KOPT-K1 (cell line): ENCODE measurements at regions not wholly inside any gene's neighbourhood (a gene's known extent, or its start where the extent isn't known, plus 50 kb on each side); places are given as distances from the start of the nearest gene placed in this dataset.
"Not testable (repeated sequence)": the region's sequence is repeated elsewhere in the genome, so short reads cannot be mapped to it uniquely, and the experiment has no call there.

Experiments
- H3K27ac ChIP-seq: fragments of 200-600 bp; sonication (generic); 2 replicates; pipeline ENCODE4 v1.5.1; 2016; ENCODE audit warnings: antibody characterized with exemption, mild to moderate bottlenecking, low read depth, low read length; ENCODE audit not compliant: poor library complexity, severe bottlenecking
- H3K36me3 ChIP-seq: fragments of 200-600 bp; sonication (generic); 2 replicates; pipeline ENCODE4 v1.5.1; 2017; ENCODE audit warnings: antibody characterized with exemption, mild to moderate bottlenecking, low read length, moderate library complexity; ENCODE audit not compliant: insufficient read depth
- H3K9me3 ChIP-seq: fragments of 200-600 bp; sonication (generic); 2 replicates; pipeline ENCODE4 v1.5.1; 2017; ENCODE audit warnings: antibody characterized with exemption, low read length, mild to moderate bottlenecking; ENCODE audit not compliant: insufficient read depth, poor library complexity, severe bottlenecking

DNA sequence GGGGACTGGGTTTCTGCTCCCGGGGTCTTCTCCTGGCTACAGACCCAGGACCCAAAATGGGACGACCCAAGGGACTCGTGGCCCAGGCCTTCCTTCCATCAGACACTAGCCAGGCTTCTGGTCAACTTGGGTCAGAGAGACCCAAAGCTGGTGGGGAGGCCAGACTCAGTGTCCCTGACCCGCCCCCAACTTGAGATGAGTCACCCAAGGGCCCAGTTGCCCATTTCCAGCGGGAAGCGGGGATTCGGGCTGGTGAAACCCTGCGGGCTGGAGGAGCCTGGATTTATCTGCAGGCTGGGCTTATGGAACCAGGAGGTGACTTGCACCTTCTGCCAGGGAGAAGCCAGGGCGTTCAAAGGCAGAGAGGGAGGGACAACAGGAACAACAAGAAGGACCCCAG is 81.5 kb downstream of the RFLNA start:
- Histone ChIP-seq H3K36me3 (peaks cover 93% of the 10 kb centered on the region), H3K9me3 (no peaks in the 10 kb centered on the region), H3K27ac (no peak overlapping the region)

DNA sequence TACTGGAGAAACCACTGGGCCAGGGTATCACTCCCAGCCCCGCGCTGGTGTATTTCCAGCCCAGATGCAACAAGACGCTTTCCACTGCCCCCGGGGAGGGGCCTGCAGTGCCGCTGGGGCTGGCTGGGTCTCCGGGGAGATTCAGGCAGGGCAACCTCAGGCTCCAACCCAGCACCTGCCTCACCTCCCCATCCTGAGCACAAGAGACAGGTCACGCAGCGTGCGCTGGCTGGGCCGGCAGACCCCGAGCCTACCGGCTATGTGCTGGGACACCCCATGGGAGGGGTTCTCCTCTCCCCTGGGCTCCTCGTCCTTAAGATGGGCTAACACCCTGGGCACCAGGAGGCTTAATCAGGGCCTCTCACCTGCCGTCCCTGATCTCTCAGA is 80.9 kb downstream of the RFLNA start:
- H3K9me3 ChIP-seq = no peaks in the 10 kb centered on the region
- H3K36me3 ChIP-seq = peaks cover 93% of the 10 kb centered on the region
- H3K27ac ChIP-seq = no peak overlapping the region

GRCh38 chr12:124375141-124375788 is 80.4 kb downstream of the RFLNA start:
- Histone ChIP-seq H3K9me3 (no peaks in the 10 kb centered on the region), H3K36me3 (peaks cover 93% of the 10 kb centered on the region), H3K27ac (no peak overlapping the region)

- no peak overlapping the region for H3K27ac ChIP-seq
- H3K36me3 ChIP-seq = peaks cover 93% of the 10 kb centered on the region
- H3K9me3 ChIP-seq = no peaks in the 10 kb centered on the region
Observed at GRCh38 chr12:124374567-124374966, 79.7 kb downstream of the RFLNA start.

DNA sequence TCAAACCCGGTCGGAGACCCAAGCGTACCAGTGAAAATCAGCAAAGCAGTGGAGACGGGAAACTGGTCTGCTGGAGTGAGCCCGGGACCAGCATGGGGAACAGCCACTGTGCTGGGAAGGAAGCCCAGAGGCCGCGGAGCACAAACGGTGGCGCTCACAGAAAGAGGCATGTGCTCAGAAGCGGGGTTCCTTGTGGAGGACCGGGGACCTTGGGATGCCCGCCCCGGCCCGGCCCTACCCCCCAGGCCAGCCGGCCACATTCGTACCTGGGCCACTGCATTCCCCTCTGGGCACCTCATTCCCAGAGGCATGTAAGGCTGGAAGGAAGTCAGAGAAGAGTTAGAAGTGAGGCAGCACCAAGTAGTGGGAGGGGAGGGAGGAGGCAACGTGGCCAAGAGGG is 79.3 kb downstream of the RFLNA start:
- H3K9me3 ChIP-seq = no peaks in the 10 kb centered on the region
- peaks cover 91% of the 10 kb centered on the region for H3K36me3 ChIP-seq

GRCh38 chr12:124373701-124374100 is 78.8 kb downstream of the RFLNA start:
- peaks cover 89% of the 10 kb centered on the region for H3K36me3 ChIP-seq
- H3K27ac ChIP-seq, H3K9me3 ChIP-seq: not testable (repeated sequence)

More for the DNA sequence above, 79.3 kb downstream of the RFLNA start:
- H3K27ac ChIP-seq = no peak overlapping the region

- no peak overlapping the region for H3K27ac ChIP-seq
- H3K9me3 ChIP-seq = no peaks in the 10 kb centered on the region
- H3K36me3 ChIP-seq = peaks cover 89% of the 10 kb centered on the region
Observed at GRCh38 chr12:124372831-124373230, 77.9 kb downstream of the RFLNA start.

GRCh38 chr12:124371970-124372555 is 77.2 kb downstream of the RFLNA start:
- Histone ChIP-seq H3K27ac (no peak overlapping the region), H3K9me3 (no peaks in the 10 kb centered on the region), H3K36me3 (peaks cover 82% of the 10 kb centered on the region)

GRCh38 chr12:124371366-124371765 is 76.5 kb downstream of the RFLNA start:
- Histone ChIP-seq H3K36me3 (peaks cover 77% of the 10 kb centered on the region), H3K9me3 (no peaks in the 10 kb centered on the region), H3K27ac (no peak overlapping the region)

DNA sequence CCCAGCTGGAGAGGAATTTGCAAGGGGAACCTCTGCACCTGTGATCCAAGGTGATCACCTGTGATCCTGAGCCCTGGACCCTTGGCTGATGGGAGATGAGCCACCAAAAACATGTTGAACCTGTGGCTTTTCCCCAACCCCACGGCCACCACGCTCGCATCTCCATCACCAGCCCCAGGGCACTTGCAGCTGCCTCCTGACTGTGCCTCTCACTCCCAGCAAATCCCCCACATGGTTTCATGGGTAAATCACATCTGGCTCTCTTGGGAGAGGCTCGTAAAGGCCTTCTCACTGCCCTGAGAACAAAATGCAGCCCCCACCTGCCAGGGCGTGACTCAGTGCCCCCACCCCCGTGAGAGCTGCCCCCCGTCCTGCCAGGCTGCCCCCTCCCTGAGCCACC is 76.0 kb downstream of the RFLNA start:
- Histone ChIP-seq H3K27ac (no peak overlapping the region), H3K9me3 (no peaks in the 10 kb centered on the region), H3K36me3 (peaks cover 77% of the 10 kb centered on the region)

GRCh38 chr12:124370384-124370783 is 75.5 kb downstream of the RFLNA start:
- Histone ChIP-seq H3K36me3 (peaks cover 77% of the 10 kb centered on the region), H3K9me3 (no peaks in the 10 kb centered on the region), H3K27ac (no peak overlapping the region)

DNA sequence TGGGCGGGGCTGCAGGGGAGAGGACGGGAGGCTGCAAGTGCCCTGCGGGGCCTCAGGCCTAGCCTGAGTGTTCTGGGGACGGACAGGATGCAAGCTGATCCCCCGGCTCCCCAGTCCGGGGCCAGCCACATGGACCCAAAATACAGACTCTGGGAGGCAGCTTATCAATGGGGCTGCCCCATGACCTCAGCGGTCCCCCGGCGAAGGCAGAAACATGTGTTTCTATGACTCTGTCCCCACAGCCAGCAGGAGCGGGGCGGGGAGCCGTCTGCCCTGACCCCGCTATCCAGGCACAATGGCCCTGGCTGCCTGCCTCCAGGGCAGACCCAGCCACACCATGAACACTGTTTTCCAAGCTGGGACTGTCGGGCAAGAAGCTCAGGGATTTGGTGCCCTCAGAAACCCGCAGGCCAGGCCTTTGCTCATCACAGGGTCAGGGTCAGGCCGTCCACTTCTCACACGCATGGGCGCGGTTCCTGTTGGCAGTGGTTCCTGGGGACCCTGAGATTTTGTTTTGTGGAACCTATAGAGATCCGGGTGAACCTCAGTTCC is 75.0 kb downstream of the RFLNA start:
- Histone ChIP-seq H3K9me3 (no peaks in the 10 kb centered on the region), H3K27ac (no peak overlapping the region), H3K36me3 (peaks cover 77% of the 10 kb centered on the region)

GRCh38 chr12:124369055-124369826 is 74.3 kb downstream of the RFLNA start:
- Histone ChIP-seq H3K9me3 (no peaks in the 10 kb centered on the region), H3K36me3 (peaks cover 74% of the 10 kb centered on the region), H3K27ac (no peak overlapping the region)

GRCh38 chr12:124368421-124369032 is 73.6 kb downstream of the RFLNA start:
- H3K36me3 ChIP-seq = peaks cover 72% of the 10 kb centered on the region

More at GRCh38 chr12:124368421-124369032, 73.6 kb downstream of the RFLNA start:
- H3K9me3 ChIP-seq = no peaks in the 10 kb centered on the region
- no peak overlapping the region for H3K27ac ChIP-seq
